ENCODE measurements at regions not wholly inside any gene's neighbourhood (a gene's known extent, or its start where the extent isn't known, plus 50 kb on each side); places are given as distances from the start of the nearest gene placed in this dataset.

DNA sequence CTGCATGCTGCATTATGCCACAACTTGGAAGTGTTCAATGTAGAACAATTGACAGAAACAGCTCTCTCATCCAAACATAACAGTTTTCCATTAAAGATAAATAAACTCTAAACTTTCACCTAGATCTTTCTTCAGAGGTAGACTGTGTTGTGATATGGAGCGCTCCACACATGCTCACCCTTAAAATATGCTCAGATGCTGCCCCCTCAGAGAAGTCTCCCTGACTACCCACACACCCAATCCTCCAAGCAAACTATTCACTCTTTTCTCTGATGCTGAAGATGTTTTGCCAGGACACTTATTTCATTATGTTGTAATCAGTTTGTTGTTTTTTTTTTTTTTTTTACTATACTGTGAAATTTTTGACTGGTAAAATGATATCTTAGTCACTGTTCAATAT is 206.6 kb upstream of the RASA1 start:
- DNase-seq, result no peak

DNA sequence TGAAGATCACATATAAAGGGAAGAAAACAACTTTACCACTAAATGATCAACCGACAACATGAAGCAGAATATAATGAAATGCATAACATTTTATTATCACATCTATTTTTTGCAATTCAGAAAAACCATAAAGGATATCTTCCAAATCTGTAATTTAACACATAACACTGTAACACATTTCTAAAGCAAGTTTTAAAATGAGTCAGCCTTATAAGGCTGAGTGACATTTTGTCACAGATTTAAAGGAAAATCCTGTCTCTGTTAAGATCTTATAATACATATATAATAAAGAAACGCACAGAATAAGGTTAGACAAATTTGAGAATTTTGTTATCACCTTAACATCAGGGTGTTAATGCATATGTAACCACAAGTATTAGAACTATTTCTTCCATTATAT is 198.4 kb upstream of the RASA1 start:
- no peak for DNase-seq

DNA sequence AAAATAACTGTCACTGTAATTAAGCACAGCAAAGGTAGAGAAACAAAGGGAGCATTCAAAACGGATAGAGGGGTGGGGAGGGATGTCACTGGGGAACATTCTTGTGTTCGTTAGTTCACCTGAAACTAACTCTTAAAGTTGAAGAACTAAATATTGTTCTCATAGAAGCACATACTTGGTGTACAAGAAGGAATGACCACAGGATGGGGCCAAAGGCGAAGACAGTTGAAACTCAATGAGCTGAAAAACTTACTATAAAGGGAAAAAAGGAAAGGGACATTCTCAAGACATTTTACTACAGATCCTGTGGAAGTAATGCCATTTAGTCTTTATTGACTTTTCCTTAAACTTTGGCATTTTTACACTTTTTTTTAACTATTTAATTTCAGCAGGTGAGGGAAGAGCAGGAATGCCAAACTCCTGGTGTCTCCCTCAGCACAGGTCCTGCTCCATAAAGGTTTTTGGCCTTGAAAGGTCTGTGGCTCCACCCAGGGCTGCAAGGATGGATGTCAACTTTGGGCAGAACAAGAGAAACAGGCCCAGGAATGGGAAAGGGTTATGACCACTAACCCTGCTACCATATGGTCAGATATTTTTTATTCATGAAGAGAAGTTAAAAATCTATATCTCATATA is 197.6 kb upstream of the RASA1 start:
- DNase-seq, result no peak

DNA sequence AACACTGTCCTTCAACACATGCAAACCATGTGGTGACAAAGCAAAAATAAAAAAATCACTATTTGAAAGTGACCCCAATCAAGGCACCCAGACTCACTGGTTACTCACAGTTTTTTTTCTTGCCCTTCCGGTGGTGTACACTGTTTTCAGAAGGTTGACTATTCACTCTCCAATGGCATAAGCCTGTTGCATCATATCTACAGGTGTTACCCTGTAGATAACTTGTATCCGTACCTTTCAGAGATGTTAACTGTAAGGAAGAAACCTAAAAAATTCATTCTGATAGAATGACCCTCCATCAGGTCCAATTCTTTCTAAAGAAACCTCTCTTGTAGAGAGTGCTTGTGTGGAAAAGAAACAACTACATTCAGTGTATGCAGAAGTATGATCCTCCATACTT is 193.6 kb upstream of the RASA1 start:
- no peak for DNase-seq

DNA sequence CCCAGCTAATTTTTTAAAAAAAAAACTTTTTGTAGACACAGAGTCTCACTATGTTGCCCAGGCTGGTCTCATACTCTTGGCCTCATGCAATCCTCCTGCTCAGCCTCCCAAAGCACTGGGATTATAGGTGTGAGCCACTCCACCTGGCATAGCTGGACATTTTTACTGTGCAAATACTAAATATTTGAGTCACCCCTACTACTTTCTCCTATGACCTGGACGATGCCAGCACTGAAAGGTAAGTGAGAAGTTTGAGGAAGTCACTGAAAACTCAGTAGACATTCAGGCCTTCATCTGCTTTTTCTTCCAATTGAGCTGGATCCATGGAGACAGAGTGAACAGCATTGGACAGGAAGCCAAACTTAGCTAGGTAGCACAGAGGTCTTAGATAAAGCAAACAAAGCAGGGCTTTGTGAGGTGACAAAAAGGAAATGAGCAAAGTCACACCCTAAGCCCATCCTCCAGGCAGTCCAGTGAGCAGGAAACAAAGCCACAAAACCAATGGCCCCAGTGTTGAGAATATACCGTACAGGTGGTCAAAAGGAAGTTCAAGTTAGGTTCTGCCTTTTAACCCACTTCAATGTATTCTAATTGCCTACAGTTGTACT is 192.6 kb upstream of the RASA1 start:
- no peak for DNase-seq

DNA sequence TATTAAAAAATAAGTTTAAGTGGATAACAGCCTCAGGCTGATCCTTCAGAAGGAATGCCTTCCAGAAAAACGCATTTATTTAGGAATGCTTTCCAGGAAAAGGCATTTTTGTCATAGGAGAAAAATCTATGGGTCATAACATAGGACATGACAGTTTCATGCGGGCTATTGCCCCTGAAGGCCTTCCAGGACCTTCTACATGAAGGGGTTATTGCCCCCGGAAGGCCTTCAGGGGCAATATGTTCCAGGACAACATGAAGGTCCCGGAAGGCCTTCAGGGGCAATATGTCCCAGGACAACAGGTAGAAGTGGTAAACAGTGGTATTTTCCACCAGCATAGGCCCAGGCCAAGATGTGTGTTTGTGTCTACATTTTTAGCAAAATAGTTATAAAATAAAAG is 191.3 kb upstream of the RASA1 start:
- no peak for DNase-seq

DNA sequence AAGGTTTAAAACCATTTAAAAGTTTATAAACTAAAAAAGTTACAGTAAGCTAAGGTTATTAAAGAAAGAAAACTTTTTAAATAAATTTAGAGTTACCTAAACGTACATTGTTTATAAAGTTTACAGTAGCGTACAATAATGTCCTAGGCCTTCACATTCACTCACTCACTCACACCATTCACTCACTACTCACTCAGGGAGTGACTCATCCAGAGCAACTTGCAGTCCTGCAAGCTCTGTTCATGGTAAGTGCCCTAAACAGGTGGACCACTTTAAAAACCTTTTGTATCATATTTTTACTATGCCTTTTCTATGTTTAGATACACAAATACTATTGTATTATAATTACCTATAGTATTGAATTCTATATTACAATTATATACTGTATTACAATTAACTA is 190.8 kb upstream of the RASA1 start:
- no peak for DNase-seq

DNA sequence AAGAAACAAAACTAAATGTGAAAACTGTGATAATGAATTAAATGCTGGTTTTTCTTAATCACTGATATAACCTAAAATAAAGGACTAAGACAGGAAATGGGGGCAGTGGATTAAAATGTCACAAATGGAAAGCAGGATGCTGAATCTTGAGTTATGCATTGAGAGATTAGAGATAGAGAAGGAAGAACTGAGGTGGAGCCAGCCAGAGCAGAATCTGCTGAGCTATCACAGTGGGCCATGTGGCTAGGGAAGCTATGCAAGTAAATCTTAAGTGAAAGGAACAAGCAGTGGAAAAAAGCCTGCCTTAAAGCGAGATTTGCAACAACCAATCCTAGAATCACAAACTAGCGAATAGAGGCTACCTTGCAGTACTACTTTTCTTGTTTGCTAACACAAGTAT is 188.5 kb upstream of the RASA1 start:
- no peak for DNase-seq

DNA sequence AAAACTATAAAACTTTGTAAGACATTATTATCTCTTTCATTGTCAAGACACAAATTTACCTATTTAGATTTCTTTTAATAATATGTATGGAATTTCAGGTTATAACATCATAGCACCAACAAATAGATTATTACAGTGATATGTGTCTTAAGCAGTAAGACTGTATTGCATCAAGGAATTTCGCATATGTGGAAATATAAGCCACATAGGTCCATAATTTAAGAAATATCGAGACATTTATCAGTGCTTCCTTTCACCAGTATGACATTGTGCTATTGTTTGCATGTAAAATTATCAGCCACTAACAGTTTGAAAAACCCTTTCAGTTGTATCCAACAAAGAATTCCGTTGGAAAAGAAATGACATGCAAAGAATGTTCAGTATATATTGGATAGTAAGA is 186.7 kb upstream of the RASA1 start:
- no peak for DNase-seq

DNA sequence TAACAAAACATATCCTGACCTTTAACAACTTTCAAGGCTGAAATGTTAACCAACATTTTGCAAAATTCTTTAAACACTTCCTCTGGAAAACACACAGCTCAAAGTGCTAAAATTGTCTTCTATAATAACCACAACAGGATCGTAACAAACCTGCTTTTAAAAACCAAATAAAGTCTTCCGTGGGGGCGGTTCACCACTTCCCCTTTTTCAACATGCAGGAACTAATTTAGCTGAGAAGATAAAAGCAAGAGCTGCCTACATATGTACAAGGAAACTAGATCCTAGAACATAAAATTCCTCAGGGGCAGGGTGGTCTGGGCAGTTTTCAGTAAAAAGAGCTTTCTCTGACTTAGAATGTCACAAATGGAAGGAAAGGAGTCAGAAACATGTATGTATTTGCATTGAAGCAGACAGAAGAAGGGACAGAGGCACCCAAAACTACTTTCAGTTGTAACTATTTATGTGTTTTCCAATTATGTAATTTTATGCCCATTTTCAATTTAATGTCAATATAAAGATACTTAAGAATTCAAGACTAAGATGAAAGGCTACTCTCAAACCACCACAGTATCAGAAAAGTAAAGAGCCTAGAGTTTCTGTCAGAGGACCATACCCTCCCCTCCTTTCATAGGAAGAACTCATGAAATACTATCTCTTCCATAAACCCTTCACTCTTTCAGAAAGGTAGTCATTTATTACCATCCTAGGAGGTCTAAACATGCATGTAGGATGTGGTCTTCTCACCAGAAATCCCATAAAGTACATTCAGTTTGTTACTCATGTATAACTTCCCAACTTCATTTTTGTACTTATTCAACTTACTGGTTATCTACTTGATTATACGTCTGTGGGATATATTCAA is 185.9 kb upstream of the RASA1 start:
- DNase-seq, result peak; percentile 41

DNA sequence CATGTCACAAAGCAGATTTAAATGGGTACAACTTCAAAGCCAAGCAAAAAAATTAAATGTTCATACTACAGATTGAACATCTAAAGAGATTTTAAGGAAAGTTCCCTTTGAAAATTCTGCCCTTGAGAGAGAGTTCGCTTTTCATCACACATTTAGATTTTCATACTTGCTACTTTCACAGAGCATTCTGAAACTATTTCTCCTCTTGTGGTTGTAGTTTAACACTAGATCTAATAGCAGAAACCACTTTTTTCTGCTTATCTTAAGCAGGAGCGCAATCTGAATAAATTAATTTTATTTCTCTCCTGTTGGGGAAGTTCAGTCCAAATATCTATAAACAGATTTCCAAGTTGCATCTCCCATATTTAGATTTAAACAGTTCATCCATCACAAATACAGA is 173.3 kb upstream of the RASA1 start:
- no peak for DNase-seq

DNA sequence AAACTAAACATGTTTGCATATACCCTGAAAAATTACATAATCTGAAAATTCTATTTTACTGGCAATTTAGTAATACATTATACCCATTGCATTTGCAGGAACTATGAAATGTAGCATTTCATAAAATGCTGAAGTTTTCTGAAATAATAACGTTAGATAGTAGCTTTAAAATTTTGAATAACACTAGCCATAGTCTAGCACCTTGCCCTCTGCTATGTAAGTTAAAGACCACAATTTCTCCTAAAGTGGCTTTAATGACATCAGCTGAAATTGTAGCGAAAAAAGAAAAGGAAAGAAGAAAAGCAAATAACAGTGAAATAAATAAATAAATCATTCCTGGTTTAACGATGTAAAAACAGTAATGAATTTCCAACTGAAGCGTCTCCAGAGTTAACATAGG is 172.8 kb upstream of the RASA1 start:
- no peak for DNase-seq

DNA sequence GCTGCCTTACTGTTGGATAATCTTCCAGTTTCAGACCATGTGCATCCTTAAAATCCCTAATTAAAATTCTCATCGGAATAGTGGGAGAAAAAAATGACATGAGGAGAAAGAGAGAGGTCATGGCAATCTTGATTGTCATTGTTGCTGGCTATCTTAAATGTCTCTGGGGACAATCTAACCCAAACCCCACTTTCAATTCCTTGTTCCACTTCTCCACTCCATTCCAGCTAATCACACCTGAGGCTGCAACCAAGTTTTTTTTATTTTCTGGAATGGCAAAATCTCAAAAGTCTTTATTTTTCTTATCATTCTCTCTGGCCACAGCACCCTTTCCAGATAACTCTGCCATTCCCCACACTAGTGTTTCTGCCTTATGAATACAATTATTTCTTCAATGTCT is 171.9 kb upstream of the RASA1 start:
- no peak for DNase-seq

DNA sequence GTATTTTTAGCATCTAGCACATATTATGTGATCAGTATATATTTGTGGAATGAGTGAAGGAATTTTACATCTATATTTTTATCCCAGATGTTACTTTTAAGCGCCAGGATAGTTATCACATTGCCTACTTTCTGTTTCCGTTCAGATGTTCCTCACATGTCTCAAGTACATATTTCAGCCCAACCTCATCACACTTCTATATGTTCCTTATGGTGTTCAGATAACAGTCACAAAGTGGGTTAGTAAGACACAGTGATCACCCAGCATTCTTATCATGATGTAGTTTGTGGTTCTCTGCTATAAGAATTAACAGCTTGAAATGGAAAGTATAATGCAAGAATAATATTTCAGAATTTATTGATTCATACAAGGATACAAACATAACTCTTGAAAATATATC is 170.0 kb upstream of the RASA1 start:
- DNase-seq, result no peak

DNA sequence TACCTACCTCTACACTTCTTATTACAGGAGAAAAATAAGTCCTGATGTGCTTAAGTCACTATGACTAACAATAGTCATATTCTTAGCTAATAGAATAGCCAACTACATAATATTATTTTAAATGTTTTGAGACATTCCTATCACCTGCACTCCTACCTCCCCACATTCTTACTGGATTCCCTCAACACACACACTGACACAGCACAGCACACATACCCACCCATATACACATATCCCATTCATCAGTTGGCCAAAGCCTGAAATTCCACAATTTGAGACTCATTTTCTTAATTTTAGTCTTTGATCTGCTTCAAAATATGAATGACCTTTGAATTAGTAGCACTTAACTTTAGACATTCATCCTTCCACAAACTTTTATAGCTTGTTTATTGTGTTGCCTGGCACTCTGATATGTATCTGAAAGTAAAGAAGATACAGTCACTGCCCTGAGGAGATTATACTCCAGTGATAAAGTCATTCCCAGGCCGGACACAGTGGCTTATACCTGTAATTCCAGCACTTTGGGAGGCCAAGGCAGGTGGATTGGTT is 168.3 kb upstream of the RASA1 start:
- DNase-seq, result no peak

DNA sequence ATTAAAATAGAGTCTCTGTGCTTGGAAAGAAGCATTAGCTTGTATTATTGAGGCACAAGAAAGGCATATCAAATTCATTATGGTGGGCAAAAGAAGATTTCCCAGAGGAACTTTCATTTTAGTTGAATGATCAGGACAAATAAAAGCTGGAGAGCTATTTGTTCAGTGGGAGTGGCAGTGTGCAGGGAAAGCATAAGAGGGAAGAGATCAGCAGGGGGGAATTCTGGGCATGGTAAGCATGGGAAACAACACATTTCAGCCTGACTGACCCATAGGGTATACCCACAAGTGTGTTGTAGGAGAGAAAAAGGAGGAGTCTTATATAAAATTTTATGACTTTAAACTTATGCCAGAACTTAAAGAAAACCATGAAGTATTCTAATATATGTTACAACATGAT is 167.7 kb upstream of the RASA1 start:
- DNase-seq, result no peak

DNA sequence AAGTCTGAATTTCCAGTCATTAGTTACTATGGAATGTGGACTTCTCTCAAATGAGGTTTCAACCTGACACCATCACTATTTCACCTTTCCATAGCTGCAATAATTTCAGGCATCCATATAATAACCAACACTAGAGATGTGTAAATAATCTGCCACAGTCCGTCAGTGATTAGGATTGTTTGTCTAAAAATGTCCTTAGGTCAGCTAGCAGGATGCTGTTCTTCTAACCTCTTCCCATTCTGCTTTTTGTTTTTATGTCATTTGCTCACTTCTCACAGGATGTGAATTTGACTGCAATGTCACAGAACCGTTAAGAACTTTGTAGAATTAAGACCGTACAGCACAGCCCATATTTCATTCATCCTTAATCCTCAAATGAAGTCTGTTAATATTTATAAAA is 166.4 kb upstream of the RASA1 start:
- DNase-seq, result no peak

DNA sequence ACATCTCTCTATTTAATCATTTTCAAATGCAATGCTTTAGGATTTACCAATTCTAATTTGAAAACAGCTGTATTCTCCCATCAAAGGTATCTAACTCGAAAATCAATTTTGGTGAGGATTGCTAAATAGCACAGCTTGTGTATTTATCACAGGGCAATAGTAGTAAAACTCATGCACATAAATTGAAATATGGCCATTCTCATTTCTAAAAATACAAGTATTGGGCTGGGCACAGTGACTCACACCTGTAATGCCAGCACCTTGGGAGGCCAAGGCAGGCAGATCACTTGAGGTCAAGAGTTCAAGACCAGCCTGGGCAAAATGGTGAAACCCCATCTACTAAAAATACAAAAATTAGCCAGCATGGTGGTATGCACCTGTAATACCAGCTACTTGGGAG is 164.8 kb upstream of the RASA1 start:
- no peak for DNase-seq

DNA sequence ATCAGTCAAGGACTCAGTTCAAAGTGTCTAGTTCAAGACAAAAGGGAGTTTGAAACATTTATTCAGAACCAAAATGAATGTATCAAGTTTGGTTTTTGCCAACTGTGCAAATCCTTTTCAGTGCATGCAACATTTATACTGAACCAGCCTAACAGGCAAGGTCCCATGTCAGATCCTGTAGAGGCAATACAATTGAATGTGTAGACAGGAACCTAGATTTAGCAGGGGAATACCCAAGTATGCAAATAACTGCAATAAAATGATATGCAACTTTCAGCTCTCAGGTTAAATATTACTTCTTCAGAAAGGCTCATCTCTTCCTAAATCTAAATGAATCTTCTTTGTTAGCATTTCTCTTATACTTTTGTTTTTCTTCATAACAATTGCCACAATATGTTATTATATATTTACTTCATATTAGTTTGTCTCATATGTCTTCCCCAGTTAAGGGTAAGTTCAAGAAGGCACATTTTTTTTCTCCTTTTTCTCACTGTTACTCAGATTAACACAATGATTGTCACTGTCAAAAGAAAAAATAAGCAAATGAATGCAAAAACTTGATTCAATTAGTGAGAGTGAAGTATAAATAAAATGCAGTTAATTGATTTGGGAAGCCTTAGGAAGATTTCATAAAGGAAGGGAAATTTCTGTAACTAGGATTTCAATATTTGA is 163.9 kb upstream of the RASA1 start:
- DNase-seq, result no peak

DNA sequence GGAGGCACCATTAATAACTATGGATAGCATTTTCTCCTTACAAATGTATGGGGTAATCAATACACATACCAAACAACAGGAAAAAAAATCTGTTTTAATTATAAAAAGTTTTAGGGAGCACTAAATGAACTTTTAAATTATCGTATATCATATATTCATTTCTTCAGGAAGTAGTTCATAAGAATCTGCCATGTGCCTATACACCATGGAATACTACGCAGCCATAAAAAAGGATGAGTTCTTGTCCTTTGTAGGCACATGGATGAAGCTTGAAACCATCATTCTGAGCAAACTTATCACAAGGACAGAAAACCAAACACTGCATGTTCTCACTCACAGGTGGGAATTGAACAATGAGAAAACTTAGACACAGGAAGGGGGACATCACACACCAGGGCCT is 162.1 kb upstream of the RASA1 start:
- no peak for DNase-seq

DNA sequence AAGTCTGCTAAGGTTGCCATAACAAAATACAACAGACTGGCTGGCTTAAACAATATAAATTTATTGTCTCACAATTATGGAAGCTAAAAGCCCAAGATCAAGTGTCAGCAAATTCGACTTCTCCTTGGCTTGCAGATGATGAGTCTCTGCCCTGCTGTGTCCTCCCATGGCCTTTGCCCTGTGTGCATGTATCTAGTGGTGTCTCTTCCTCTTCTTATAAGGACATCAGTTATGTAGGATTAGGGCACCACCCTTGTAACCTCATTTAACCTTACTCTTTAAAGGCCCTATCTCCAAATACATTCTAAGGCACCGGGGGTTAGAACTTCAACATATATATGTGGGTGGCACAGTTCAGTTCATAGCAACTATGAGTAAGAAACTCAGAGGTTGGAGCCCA is 157.9 kb upstream of the RASA1 start:
- DNase-seq, result no peak

DNA sequence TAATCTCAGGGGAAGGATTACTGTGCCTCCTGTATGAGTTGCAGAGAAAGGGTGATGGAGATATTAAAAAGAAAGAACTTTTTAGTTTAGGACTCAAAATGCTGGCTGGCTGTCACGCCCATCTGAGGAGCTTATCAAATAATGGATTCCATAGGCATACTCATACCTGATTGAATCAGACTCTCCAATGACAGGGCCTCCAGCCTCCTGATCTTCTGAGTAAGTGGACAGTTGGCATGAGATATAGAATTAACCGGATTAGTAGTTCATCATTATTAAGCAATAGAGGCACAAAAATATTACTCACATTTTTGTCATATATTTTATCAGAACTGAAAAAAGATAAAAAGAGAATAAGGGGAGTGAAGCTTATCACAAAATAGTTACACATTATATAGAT is 157.0 kb upstream of the RASA1 start:
- DNase-seq, result no peak

DNA sequence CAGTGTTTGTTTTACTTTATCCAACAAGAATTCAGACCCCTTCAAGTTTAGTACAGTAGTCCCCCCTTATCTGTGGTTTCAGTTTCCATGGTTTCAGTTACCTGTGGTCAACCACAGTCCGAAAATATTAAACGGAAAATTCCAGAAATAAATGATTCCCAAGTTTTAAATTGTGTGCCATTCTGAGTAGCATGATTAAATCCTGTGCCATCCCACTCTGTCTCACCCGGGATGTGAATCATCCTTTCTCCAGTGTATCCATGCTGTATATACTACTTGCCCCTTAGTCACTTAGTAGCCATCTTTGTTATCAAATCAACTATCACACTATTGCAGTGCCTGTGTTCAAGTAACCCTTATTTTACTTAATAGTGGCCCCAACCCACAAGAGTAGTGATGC is 153.8 kb upstream of the RASA1 start:
- DNase-seq, result no peak

DNA sequence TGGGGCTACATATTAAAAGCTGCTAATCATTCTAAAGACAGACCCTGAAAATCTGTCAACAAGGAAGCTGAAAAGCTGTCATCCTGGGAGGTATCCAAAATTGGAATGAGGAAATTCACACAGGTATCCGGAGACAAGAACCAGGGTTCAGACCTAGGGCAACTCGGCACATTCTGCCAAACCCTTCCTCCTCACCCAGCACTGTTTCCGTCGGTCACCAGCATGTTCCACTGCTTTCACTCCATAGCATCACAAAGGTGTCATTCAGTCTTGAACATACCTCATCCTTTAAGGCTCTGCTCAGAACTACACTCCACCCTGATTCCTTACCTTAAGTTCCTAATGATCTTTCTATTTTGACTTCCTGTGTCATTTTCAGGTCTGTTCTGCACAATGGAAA is 153.1 kb upstream of the RASA1 start:
- no peak for DNase-seq
